DOHH2 (cell line): ENCODE measurements at regions not wholly inside any gene's neighbourhood (a gene's known extent, or its start where the extent isn't known, plus 50 kb on each side); places are given as distances from the start of the nearest gene placed in this dataset.

Experiments
- H3F3A ChIP-seq: fragments of 200-600 bp; sonication (generic), shearing (Covaris generic); 2 replicates; pipeline ENCODE4 v1.6.0; 2016; ENCODE audit warnings: antibody characterized with exemption, mild to moderate bottlenecking; ENCODE audit not compliant: control insufficient read depth, insufficient read depth
- H3K27ac ChIP-seq: fragments of 200-600 bp; sonication (generic); 2 replicates; pipeline ENCODE4 v1.5.1; 2014; ENCODE audit warnings: low read depth, mild to moderate bottlenecking, low read length, moderate library complexity
- H3K27me3 ChIP-seq: fragments of 200-600 bp; sonication (generic); 2 replicates; pipeline ENCODE4 v1.6.1; 2014; ENCODE audit warnings: mild to moderate bottlenecking, low read length, mixed read lengths; ENCODE audit not compliant: control insufficient read depth
- H3K36me3 ChIP-seq: fragments of 200-600 bp; sonication (generic); 2 replicates; pipeline ENCODE4 v1.6.1; 2014; ENCODE audit warnings: mild to moderate bottlenecking, low read length, moderate library complexity, mixed read lengths; ENCODE audit not compliant: control insufficient read depth
- H3K4me1 ChIP-seq: fragments of 200-600 bp; sonication (generic); 2 replicates; pipeline ENCODE4 v1.6.1; 2014; ENCODE audit warnings: mild to moderate bottlenecking, low read length, mixed read lengths; ENCODE audit not compliant: control insufficient read depth
- H3K4me2 ChIP-seq: fragments of 200-600 bp; sonication (generic); 2 replicates; pipeline ENCODE4 v1.6.0; 2014; ENCODE audit warnings: mild to moderate bottlenecking, low read length, moderate library complexity
- H3K4me3 ChIP-seq: fragments of 200-600 bp; sonication (generic); 2 replicates; pipeline ENCODE4 v1.5.1; 2014; ENCODE audit warnings: mild to moderate bottlenecking, low read length, mixed read lengths
- H3K79me2 ChIP-seq: fragments of 200-600 bp; sonication (generic); 2 replicates; pipeline ENCODE4 v1.6.1; 2014; ENCODE audit warnings: mild to moderate bottlenecking, low read length, mixed read lengths; ENCODE audit not compliant: control insufficient read depth
- H3K9me2 ChIP-seq: fragments of 200-600 bp; sonication (generic); replicated peaks from 2 replicates; pipeline ENCODE4 v1.6.1; 2014; ENCODE audit warnings: mild to moderate bottlenecking, low read length, mixed read lengths; ENCODE audit not compliant: control insufficient read depth
- H3K9me3 ChIP-seq: fragments of 200-600 bp; sonication (generic); 2 replicates; pipeline ENCODE4 v1.6.1; 2014; ENCODE audit warnings: antibody characterized with exemption, low read length, mixed read lengths; ENCODE audit not compliant: control insufficient read depth, insufficient read depth
- H4K20me1 ChIP-seq: fragments of 200-600 bp; sonication (generic); 2 replicates; pipeline ENCODE4 v1.6.0; 2014; ENCODE audit warnings: low read depth, mild to moderate bottlenecking, antibody characterized with exemption, low read length, moderate library complexity; ENCODE audit not compliant: control insufficient read depth, insufficient read depth
- EZH2phosphoT487 ChIP-seq: fragments of 200-600 bp; sonication (generic); IDR thresholded peaks from 2 replicates; pipeline ENCODE4 v1.6.1; 2017; ENCODE audit warnings: borderline replicate concordance, mild to moderate bottlenecking, antibody characterized with exemption, low read length, moderate library complexity, mixed read lengths
- TF ChIP-seq, protein P1 (sequence below): fragments of 200-600 bp; sonication (generic); IDR thresholded peaks from one replicate; pipeline ENCODE4 v1.5.1; 2014; ENCODE audit warnings: antibody characterized with exemption, mild to moderate bottlenecking, low read depth, low read length; ENCODE audit not compliant: poor library complexity, severe bottlenecking

- H3K27ac ChIP-seq = no peak overlapping the region
- no peaks in the 10 kb centered on the region for H3K9me2 ChIP-seq
- no peaks in the 10 kb centered on the region for H3K27me3 ChIP-seq
- no peak overlapping the region for H3K4me2 ChIP-seq
- H3K4me3 ChIP-seq = no peak overlapping the region
- TF ChIP-seq, protein P1, sequence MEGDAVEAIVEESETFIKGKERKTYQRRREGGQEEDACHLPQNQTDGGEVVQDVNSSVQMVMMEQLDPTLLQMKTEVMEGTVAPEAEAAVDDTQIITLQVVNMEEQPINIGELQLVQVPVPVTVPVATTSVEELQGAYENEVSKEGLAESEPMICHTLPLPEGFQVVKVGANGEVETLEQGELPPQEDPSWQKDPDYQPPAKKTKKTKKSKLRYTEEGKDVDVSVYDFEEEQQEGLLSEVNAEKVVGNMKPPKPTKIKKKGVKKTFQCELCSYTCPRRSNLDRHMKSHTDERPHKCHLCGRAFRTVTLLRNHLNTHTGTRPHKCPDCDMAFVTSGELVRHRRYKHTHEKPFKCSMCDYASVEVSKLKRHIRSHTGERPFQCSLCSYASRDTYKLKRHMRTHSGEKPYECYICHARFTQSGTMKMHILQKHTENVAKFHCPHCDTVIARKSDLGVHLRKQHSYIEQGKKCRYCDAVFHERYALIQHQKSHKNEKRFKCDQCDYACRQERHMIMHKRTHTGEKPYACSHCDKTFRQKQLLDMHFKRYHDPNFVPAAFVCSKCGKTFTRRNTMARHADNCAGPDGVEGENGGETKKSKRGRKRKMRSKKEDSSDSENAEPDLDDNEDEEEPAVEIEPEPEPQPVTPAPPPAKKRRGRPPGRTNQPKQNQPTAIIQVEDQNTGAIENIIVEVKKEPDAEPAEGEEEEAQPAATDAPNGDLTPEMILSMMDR = no peak
- TF ChIP-seq EZH2phosphoT487 = no peak
- H3K4me1 ChIP-seq = no peaks in the 10 kb centered on the region
- H3K9me3 ChIP-seq = no peaks in the 10 kb centered on the region
- no peaks in the 10 kb centered on the region for H3K79me2 ChIP-seq
- no peaks in the 10 kb centered on the region for H4K20me1 ChIP-seq
- no peaks in the 10 kb centered on the region for H3F3A ChIP-seq
- no peaks in the 10 kb centered on the region for H3K36me3 ChIP-seq
Measured at GRCh38 chr5:174617910-174618309, 106.5 kb upstream of the MSX2 start.

GRCh38 chr5:174618589-174618988, 105.8 kb upstream of the MSX2 start:
- Histone ChIP-seq H3K79me2 (no peaks in the 10 kb centered on the region), H3K4me2 (no peak overlapping the region), H3K27me3 (no peaks in the 10 kb centered on the region), H3K36me3 (no peaks in the 10 kb centered on the region), H3K27ac (no peak overlapping the region), H3F3A (no peaks in the 10 kb centered on the region), H3K4me1 (no peaks in the 10 kb centered on the region), H3K9me2 (no peaks in the 10 kb centered on the region), H3K4me3 (no peak overlapping the region), H3K9me3 (no peaks in the 10 kb centered on the region), H4K20me1 (no peaks in the 10 kb centered on the region)
- TF ChIP-seq, protein P1 = no peak
- no peak for TF ChIP-seq EZH2phosphoT487

GRCh38 chr5:174622067-174622466, 102.3 kb upstream of the MSX2 start:
- Histone ChIP-seq H3K9me2 (no peaks in the 10 kb centered on the region), H3K27me3 (no peaks in the 10 kb centered on the region), H3K27ac (no peak overlapping the region), H3K36me3 (no peaks in the 10 kb centered on the region), H4K20me1 (no peaks in the 10 kb centered on the region), H3K9me3 (no peaks in the 10 kb centered on the region), H3F3A (no peaks in the 10 kb centered on the region), H3K4me3 (no peak overlapping the region), H3K4me1 (no peaks in the 10 kb centered on the region), H3K79me2 (no peaks in the 10 kb centered on the region), H3K4me2 (no peak overlapping the region)
- TF ChIP-seq, protein P1 = no peak
- no peak for TF ChIP-seq EZH2phosphoT487

DNA sequence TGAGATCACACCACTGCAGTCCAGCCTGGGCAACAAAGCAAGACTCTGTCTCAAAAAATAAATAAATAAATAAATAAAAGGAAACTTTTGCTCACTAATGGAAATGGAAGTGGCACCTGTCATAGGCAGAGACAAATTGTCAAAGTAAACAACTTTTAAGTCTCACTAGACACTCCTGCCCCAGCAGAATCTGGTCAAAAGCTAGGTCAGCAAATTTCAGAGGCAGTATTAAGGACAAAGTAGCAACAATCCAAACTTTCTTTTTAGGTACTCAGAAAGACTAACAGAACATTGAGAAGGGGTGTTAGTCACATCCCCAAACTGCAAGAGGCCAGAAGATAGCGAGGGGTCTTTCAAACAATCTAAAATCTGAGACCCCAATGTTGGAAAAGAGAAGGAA, 101.4 kb upstream of the MSX2 start:
- Histone ChIP-seq H3K9me3 (no peaks in the 10 kb centered on the region), H3K27me3 (no peaks in the 10 kb centered on the region), H3K36me3 (no peaks in the 10 kb centered on the region), H3K4me2 (no peak overlapping the region), H3K4me1 (no peaks in the 10 kb centered on the region), H3K79me2 (no peaks in the 10 kb centered on the region), H4K20me1 (no peaks in the 10 kb centered on the region), H3K4me3 (no peak overlapping the region), H3K9me2 (no peaks in the 10 kb centered on the region), H3K27ac (no peak overlapping the region), H3F3A (no peaks in the 10 kb centered on the region)
- TF ChIP-seq, protein P1 = no peak
- TF ChIP-seq EZH2phosphoT487 = no peak
